Breast epithelium (tissue), 4 donors: ENCODE measurements at regions not wholly inside any gene's neighbourhood (a gene's known extent, or its start where the extent isn't known, plus 50 kb on each side); places are given as distances from the start of the nearest gene placed in this dataset.
"Not testable (repeated sequence)": the region's sequence is repeated elsewhere in the genome, so short reads cannot be mapped to it uniquely, and the experiment has no call there.

Experiments
- DNase-seq, 2 donors: peaks; one replicate each; pipeline ENCODE4 v3.0.0-alpha.2; 2019; ENCODE audit warnings: low spot score in 2 of 2
- H3K27ac ChIP-seq, 2 donors: fragments of 200-600 bp; sonication (generic) in 1 of 2; one replicate each; pipeline ENCODE4 v1.5.1; 2016 to 2019; ENCODE audit warnings: mild to moderate bottlenecking in 1 of 2
- H3K27me3 ChIP-seq, 2 donors: fragments of 200-600 bp; sonication (generic) in 1 of 2; one replicate each; pipeline versions ENCODE4 v1.5.1 to v1.6.0; 2017 to 2019; ENCODE audit warnings: control low read depth in 1 of 2, mild to moderate bottlenecking in 1 of 2
- H3K36me3 ChIP-seq: fragments of 200-600 bp; one replicate; pipeline ENCODE4 v1.5.1; 2019
- H3K4me1 ChIP-seq, 2 donors: fragments of 200-600 bp; sonication (generic); one replicate each; pipeline ENCODE4 v1.5.1; 2016 to 2019; ENCODE audit warnings: control low read depth in 1 of 2
- H3K4me3 ChIP-seq, 3 donors: fragments of 200-600 bp; sonication (generic); 1 replicate in 2 of 3; 2 replicates in 1 of 3; pipeline ENCODE4 v1.5.1; 2016 to 2019; ENCODE audit warnings: mild to moderate bottlenecking in 3 of 3, moderate library complexity in 2 of 3
- H3K9me3 ChIP-seq, 2 donors: fragments of 200-600 bp; sonication (generic) in 1 of 2; one replicate each; pipeline ENCODE4 v1.5.1; 2016 to 2019; ENCODE audit warnings: control low read depth in 1 of 2
- POLR2A ChIP-seq: fragments of 450-650 bp; IDR thresholded peaks from one replicate; pipeline ENCODE4 v1.6.1; 2016; ENCODE audit warnings: antibody characterized with exemption, mild to moderate bottlenecking, moderate library complexity
- POLR2AphosphoS5 ChIP-seq, 3 donors: sonication (generic); formaldehyde crosslinking; IDR thresholded peaks; one replicate each; pipeline ENCODE4 v1.6.1; 2017; ENCODE audit warnings: antibody characterized with exemption in 3 of 3
- intact Hi-C: fragments of 100-400 bp; cut with DNase I; formaldehyde crosslinking; loops from one replicate; pipeline ENCODE4 v1.15.1; 2023; ENCODE audit warnings: low total_unique reads
- TF ChIP-seq, protein P1 (sequence below), 3 donors: fragments of 450-650 bp; IDR thresholded peaks; one replicate each; pipeline ENCODE4 v1.5.1; 2016 to 2017; ENCODE audit warnings: antibody characterized with exemption in 3 of 3, mild to moderate bottlenecking in 3 of 3, moderate library complexity in 3 of 3

DNA sequence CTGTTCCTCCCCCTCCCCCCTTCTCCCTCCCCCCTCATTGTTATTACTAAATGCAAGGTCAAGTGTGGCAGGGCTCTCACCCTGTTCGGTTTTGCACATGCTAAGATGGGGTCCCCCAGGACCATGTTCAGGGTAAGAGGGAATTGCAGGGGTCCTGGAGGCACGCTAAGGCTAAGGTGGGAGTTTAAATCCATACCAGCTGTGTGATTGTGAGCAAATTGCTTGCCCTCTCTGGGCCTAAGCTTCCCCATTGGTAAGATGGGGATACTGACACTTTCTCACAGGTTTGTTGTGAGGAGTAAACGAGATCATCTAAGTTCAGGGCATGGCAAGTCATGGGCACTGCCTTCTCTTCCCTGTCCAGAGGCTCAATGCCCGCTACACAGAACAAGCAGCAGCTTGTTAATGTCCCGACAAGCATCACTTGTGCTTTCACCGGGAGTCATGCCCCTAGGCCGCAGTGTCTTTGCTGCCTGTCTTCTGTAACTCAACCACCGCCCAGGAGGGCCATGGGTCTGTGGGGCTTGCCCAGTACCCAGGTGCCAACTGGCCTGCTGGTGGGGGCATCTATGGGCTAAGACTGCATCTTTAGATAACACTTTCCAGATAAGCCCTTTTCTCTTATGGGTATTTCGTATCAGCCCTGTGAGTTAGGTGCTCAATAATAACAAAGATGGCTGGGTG lies 279.1 kb downstream of the MYCN start:
- TF ChIP-seq POLR2A, result no peak
- TF ChIP-seq, protein P1, sequence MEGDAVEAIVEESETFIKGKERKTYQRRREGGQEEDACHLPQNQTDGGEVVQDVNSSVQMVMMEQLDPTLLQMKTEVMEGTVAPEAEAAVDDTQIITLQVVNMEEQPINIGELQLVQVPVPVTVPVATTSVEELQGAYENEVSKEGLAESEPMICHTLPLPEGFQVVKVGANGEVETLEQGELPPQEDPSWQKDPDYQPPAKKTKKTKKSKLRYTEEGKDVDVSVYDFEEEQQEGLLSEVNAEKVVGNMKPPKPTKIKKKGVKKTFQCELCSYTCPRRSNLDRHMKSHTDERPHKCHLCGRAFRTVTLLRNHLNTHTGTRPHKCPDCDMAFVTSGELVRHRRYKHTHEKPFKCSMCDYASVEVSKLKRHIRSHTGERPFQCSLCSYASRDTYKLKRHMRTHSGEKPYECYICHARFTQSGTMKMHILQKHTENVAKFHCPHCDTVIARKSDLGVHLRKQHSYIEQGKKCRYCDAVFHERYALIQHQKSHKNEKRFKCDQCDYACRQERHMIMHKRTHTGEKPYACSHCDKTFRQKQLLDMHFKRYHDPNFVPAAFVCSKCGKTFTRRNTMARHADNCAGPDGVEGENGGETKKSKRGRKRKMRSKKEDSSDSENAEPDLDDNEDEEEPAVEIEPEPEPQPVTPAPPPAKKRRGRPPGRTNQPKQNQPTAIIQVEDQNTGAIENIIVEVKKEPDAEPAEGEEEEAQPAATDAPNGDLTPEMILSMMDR (IDR thresholded peaks at IDR 0.05), result no peak
- no peak for TF ChIP-seq POLR2AphosphoS5 (IDR thresholded peaks at IDR 0.05)
- no peak overlapping the region for H3K27ac ChIP-seq
- DNase-seq, result no peak
- H3K36me3 ChIP-seq, result no peaks in the 10 kb centered on the region
- no peak overlapping the region for H3K4me3 ChIP-seq
- intact Hi-C loops, result no loop called here
- H3K9me3 ChIP-seq, result no peaks in the 10 kb centered on the region
- H3K4me1 ChIP-seq, result no peaks in the 10 kb centered on the region
- H3K27me3 ChIP-seq, result no peaks in the 10 kb centered on the region

DNA sequence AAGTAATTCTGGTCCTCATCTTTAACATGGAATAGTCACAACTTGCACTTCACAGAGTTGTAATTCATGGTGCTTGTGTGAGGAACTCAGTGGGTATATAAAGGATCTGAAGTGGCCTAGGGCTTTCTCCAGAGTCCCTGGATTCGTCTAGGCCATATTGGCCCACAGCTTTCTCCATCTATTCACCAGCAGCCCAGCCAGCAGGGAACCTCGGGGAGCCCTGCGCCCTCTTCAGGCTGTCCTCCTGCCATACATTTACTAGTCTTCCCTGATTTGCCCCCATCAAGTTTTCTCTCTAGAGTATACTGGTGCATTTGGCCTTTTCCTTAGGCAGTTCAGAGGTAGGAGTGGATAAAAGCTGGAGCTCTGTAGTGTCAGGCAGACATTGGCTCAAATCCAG lies 278.3 kb downstream of the MYCN start:
- Histone ChIP-seq H3K36me3 (no peaks in the 10 kb centered on the region), H3K4me1 (no peaks in the 10 kb centered on the region), H3K9me3 (no peaks in the 10 kb centered on the region), H3K27ac (no peak overlapping the region), H3K27me3 (no peaks in the 10 kb centered on the region), H3K4me3 (no peak overlapping the region)
- intact Hi-C loops, result no loop called here
- no peak for DNase-seq
- TF ChIP-seq POLR2AphosphoS5 (IDR thresholded peaks at IDR 0.05), result no peak
- TF ChIP-seq, protein P1 (IDR thresholded peaks at IDR 0.05), result no peak
- TF ChIP-seq POLR2A, result no peak

DNA sequence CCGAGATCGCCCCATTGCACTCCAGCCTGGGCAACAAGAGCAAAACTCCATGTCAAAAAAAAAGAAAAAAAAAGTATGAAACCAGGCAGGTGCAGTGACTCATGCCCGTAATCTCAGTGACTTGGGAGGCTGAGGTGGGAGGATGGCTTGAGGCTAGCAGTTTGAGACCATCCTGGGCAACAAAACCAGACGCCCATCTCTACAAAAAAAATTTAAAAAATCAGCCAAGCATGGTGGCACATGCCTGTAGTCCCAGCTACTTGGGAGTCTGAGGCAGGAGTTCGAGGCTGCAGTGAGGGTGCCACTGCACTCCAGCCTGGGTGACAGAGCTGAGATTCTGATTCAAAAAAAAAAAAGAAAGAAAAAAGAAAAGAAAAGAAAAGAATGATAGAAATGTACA lies 277.8 kb downstream of the MYCN start:
- TF ChIP-seq, protein P1 (IDR thresholded peaks at IDR 0.05), result no peak
- TF ChIP-seq POLR2AphosphoS5 (IDR thresholded peaks at IDR 0.05) (no peak), POLR2A (no peak)
- H3K27me3 ChIP-seq, result no peaks in the 10 kb centered on the region
- no peaks in the 10 kb centered on the region for H3K36me3 ChIP-seq
- H3K9me3 ChIP-seq, result no peaks in the 10 kb centered on the region
- H3K4me3 ChIP-seq, result no peak overlapping the region
- no peaks in the 10 kb centered on the region for H3K4me1 ChIP-seq
- intact Hi-C loops, result no loop called here
- no peak overlapping the region for H3K27ac ChIP-seq
- no peak for DNase-seq

DNA sequence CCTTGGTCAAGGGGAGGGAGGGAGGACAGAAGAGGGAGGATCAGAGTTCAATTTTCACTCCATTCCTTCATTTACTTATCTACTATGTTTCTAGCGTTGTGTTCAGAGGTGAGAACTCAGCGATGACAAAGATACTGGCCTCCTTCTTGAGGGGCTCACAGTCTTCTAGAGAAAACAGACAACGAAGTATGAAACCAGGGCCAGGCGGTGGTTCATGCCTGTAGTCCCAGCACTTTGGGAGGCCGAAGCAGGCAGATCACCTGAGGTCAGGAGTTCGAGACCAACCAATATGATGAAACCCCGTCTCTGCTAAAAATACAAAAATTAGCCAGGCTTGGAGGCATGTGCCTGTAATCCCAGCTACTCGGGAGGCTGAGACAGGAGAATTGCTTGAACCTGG lies 277.4 kb downstream of the MYCN start:
- H3K4me1 ChIP-seq, H3K36me3 ChIP-seq, H3K27me3 ChIP-seq, H3K4me3 ChIP-seq, DNase-seq, H3K9me3 ChIP-seq, H3K27ac ChIP-seq: not testable (repeated sequence)
- intact Hi-C loops, result loop anchor here (2.0 kb wide), 1 partner anchor 39 kb away; no protein-coding TSS in a partner anchor

DNA sequence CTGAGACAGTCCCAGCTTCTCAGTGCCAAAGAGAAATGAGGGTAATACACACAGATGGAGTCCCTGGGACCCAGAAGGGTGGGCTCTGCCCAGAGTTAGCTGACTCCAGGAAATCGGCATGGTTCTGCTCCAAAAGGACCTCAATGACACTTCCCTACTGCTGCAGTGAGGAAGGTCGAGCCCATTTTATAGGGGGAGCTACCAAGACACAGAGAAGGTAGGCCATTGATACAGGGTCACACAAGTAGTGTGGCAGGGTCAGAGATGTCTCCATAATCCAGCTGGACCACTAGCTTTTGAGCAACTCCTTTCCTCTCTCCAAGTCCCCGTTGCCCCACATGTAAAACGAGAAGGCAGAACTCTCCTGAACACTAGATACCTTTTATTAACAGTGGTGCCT lies 276.9 kb downstream of the MYCN start:
- intact Hi-C loops, result loop anchor here (2.0 kb wide), 1 partner anchor 38 kb away; no protein-coding TSS in a partner anchor

More for the DNA sequence above, 276.9 kb downstream of the MYCN start:
- Histone ChIP-seq H3K36me3 (no peaks in the 10 kb centered on the region), H3K27ac (no peak overlapping the region), H3K27me3 (no peaks in the 10 kb centered on the region), H3K4me1 (no peaks in the 10 kb centered on the region), H3K4me3 (no peak overlapping the region), H3K9me3 (no peaks in the 10 kb centered on the region)
- DNase-seq, result no peak
- TF ChIP-seq, protein P1 (IDR thresholded peaks at IDR 0.05), result no peak
- TF ChIP-seq POLR2A (no peak), POLR2AphosphoS5 (IDR thresholded peaks at IDR 0.05) (no peak)
